Thoracic aorta (tissue), 2 donors: ENCODE measurements at regions not wholly inside any gene's neighbourhood (a gene's known extent, or its start where the extent isn't known, plus 50 kb on each side); places are given as distances from the start of the nearest gene placed in this dataset.
"Not testable (repeated sequence)": the region's sequence is repeated elsewhere in the genome, so short reads cannot be mapped to it uniquely, and the experiment has no call there.

Experiments
- ATAC-seq: fragments of 150-250 bp; one replicate; pipeline ENCODE4 v1.8.0; 2017; ENCODE audit warnings: low read depth; ENCODE audit not compliant: insufficient number of reproducible peaks, low FRiP score
- DNase-seq: peaks from one replicate; pipeline ENCODE4 v3.0.0-alpha.2; 2020; ENCODE audit warnings: low spot score
- H3K27ac ChIP-seq, 2 donors: fragments of 200-600 bp; sonication (generic); 1 replicate in 1 of 2; 2 replicates in 1 of 2; pipeline ENCODE4 v1.5.1; 2016; ENCODE audit warnings: mild to moderate bottlenecking in 2 of 2, moderate library complexity in 2 of 2
- H3K27me3 ChIP-seq: fragments of 200-600 bp; sonication (generic); replicated peaks from 2 replicates; pipeline ENCODE4 v1.6.0; 2016; ENCODE audit warnings: mild to moderate bottlenecking; ENCODE audit not compliant: insufficient read depth
- H3K36me3 ChIP-seq: fragments of 200-600 bp; sonication (generic); one replicate; pipeline ENCODE4 v1.5.1; 2016
- H3K4me1 ChIP-seq, 2 donors: fragments of 200-600 bp; sonication (generic); 1 replicate in 1 of 2; 2 replicates in 1 of 2; pipeline versions ENCODE4 v1.5.1 to v1.6.0; 2016; ENCODE audit warnings: low read depth in 2 of 2, mild to moderate bottlenecking in 1 of 2; ENCODE audit not compliant: control insufficient read depth in 1 of 2
- H3K4me3 ChIP-seq: fragments of 200-600 bp; sonication (generic); 2 replicates; pipeline ENCODE4 v1.5.1; 2016; ENCODE audit warnings: mild to moderate bottlenecking
- H3K9me3 ChIP-seq: fragments of 200-600 bp; sonication (generic); 2 replicates; pipeline ENCODE4 v1.5.1; 2016
- CTCF ChIP-seq: fragments of 200-600 bp; sonication (generic); IDR thresholded peaks from one replicate; pipeline ENCODE4 v1.5.1; 2019; ENCODE audit warnings: antibody characterized with exemption

- TF ChIP-seq CTCF: no peak
- Histone ChIP-seq H3K36me3 (no peaks in the 10 kb centered on the region), H3K4me3 (no peak overlapping the region), H3K9me3 (no peaks in the 10 kb centered on the region), H3K4me1 (no peaks in the 10 kb centered on the region), H3K27ac (no peak overlapping the region), H3K27me3 (no peaks in the 10 kb centered on the region)
- DNase-seq: no peak
- no peak for ATAC-seq
These were observed 294.7 kb downstream of the LNPK start for GRCh38 chr2:175707322-175707721.

- DNase-seq, ATAC-seq, H3K27me3 ChIP-seq, H3K4me3 ChIP-seq, H3K4me1 ChIP-seq, H3K36me3 ChIP-seq, H3K27ac ChIP-seq, H3K9me3 ChIP-seq: not testable (repeated sequence)
These were observed 297.5 kb downstream of the LNPK start for GRCh38 chr2:175704568-175704967.

GRCh38 chr2:175698061-175698460 is 304.0 kb downstream of the LNPK start:
- no peaks in the 10 kb centered on the region for H3K36me3 ChIP-seq
- no peaks in the 10 kb centered on the region for H3K9me3 ChIP-seq
- ATAC-seq (no peak), DNase-seq (no peak)
- no peak for TF ChIP-seq CTCF
- no peaks in the 10 kb centered on the region for H3K4me1 ChIP-seq
- H3K27ac ChIP-seq: no peak overlapping the region
- H3K4me3 ChIP-seq: no peak overlapping the region
- no peaks in the 10 kb centered on the region for H3K27me3 ChIP-seq

GRCh38 chr2:175690113-175690837 is 311.8 kb downstream of the LNPK start:
- H3K27me3 ChIP-seq: peaks cover 4% of the 10 kb centered on the region
- no peak for DNase-seq
- H3K27ac ChIP-seq: no peak overlapping the region
- no peaks in the 10 kb centered on the region for H3K4me1 ChIP-seq
- no peaks in the 10 kb centered on the region for H3K9me3 ChIP-seq
- no peak for ATAC-seq
- H3K36me3 ChIP-seq: no peaks in the 10 kb centered on the region
- H3K4me3 ChIP-seq: no peak overlapping the region
- TF ChIP-seq CTCF: peak; percentile 78

- Histone ChIP-seq H3K4me1 (no peaks in the 10 kb centered on the region), H3K36me3 (no peaks in the 10 kb centered on the region), H3K27me3 (peaks cover 11% of the 10 kb centered on the region), H3K4me3 (no peak overlapping the region), H3K27ac (no peak overlapping the region), H3K9me3 (no peaks in the 10 kb centered on the region)
- DNase-seq (no peak), ATAC-seq (no peak)
- no peak for TF ChIP-seq CTCF
These were observed 313.8 kb downstream of the LNPK start for GRCh38 chr2:175688243-175688642.

GRCh38 chr2:175687465-175687864 is 314.6 kb downstream of the LNPK start:
- Histone ChIP-seq H3K36me3 (no peaks in the 10 kb centered on the region), H3K9me3 (no peaks in the 10 kb centered on the region), H3K27me3 (peaks cover 11% of the 10 kb centered on the region), H3K4me1 (no peaks in the 10 kb centered on the region), H3K27ac (no peak overlapping the region), H3K4me3 (no peak overlapping the region)
- DNase-seq (no peak), ATAC-seq (no peak)
- no peak for TF ChIP-seq CTCF
